NB4 (cell line): ENCODE measurements at regions not wholly inside any gene's neighbourhood (a gene's known extent, or its start where the extent isn't known, plus 50 kb on each side); places are given as distances from the start of the nearest gene placed in this dataset.

ENCODE experiments used
- DNase-seq: peaks from one replicate; pipeline ENCODE4 v3.0.0; 2010; ENCODE audit warnings: low read depth
- H3K4me3 ChIP-seq: one replicate; pipeline ENCODE4 v1.5.1; 2011; ENCODE audit warnings: mild to moderate bottlenecking, low read depth, low read length, moderate library complexity
- MAX ChIP-seq: IDR thresholded peaks from 2 replicates; pipeline ENCODE4 v1.6.1; 2011; ENCODE audit warnings: low read depth, low read length
- MYC ChIP-seq: IDR thresholded peaks from 2 replicates; pipeline ENCODE4 v1.6.1; 2011; ENCODE audit warnings: low read depth, low read length
- POLR2A ChIP-seq: IDR thresholded peaks from 2 replicates; pipeline ENCODE4 v1.6.1; 2011; ENCODE audit warnings: mild to moderate bottlenecking; ENCODE audit not compliant: insufficient read length; ENCODE audit errors: extremely low read depth
- TF ChIP-seq, protein P1 (sequence below): IDR thresholded peaks from one replicate; pipeline ENCODE4 v1.5.1; 2012; ENCODE audit warnings: low read depth, low read length

DNA sequence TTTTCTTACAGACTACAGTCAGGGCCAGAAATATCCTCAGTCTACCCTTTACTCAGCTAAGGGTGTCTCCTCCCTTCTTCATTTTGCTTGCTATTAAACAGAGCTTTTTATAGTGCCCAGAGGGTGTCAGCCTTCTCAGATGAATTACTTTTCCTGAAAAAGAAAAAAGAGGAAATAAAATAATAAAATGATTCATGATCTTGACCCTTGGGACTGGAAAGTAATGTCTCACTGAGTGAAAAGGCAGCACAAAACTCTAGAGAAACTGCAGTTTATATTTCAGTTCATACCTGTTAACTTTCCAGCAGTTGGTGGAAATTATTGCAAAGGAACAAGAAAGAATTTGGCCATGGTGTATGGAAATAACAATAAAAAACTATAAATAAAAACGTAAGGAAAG lies 170.6 kb downstream of the IBTK start:
- TF ChIP-seq MYC, result no peak
- TF ChIP-seq MAX, result no peak
- TF ChIP-seq, protein P1, sequence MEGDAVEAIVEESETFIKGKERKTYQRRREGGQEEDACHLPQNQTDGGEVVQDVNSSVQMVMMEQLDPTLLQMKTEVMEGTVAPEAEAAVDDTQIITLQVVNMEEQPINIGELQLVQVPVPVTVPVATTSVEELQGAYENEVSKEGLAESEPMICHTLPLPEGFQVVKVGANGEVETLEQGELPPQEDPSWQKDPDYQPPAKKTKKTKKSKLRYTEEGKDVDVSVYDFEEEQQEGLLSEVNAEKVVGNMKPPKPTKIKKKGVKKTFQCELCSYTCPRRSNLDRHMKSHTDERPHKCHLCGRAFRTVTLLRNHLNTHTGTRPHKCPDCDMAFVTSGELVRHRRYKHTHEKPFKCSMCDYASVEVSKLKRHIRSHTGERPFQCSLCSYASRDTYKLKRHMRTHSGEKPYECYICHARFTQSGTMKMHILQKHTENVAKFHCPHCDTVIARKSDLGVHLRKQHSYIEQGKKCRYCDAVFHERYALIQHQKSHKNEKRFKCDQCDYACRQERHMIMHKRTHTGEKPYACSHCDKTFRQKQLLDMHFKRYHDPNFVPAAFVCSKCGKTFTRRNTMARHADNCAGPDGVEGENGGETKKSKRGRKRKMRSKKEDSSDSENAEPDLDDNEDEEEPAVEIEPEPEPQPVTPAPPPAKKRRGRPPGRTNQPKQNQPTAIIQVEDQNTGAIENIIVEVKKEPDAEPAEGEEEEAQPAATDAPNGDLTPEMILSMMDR, result no peak
- TF ChIP-seq POLR2A, result no peak
- DNase-seq, result peak; percentile 10
- H3K4me3 ChIP-seq, result no peak overlapping the region

DNA sequence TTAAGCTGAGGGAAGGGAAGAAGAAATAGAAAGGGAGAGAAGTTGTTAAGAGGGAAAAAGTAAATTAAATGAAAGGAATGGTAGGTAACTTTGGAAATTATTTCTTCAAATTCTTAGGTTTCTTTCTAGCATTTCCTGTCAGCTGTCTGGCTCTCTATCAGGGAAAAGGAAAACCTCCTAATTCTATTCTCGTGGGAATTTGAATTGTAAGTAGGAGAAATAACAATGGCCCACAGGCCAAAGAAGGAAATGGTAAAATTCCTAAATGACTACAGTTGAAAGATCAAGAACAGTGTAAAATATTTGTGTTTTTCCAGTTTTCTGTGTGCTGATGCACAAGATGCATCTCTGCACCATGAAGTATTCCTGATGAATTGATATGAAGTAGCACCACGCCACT lies 173.0 kb downstream of the IBTK start:
- H3K4me3 ChIP-seq, result no peak overlapping the region
- TF ChIP-seq, protein P1, result no peak
- no peak for TF ChIP-seq MAX
- no peak for DNase-seq

DNA sequence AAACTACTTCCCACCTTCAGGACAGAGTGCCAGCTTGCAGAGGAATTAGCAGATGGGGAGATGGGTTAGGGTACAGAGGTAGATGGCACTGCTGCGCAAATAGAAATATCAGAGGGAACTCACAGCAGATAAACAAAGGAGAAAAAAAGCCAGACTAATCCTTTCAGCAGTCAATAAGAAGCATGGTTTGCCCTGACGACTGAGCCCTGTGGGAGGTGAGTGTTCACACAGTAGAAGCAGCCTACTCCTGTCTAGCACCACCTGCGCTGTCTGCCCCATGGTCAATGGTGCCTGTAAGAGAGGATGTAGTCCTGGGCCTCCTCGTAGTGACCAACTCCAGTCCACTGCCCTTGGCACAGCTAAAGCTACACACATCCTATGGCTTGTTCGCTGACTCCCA lies 174.1 kb downstream of the IBTK start:
- no peak overlapping the region for H3K4me3 ChIP-seq
- TF ChIP-seq MAX, result no peak
- TF ChIP-seq POLR2A, result no peak
- DNase-seq, result no peak

DNA sequence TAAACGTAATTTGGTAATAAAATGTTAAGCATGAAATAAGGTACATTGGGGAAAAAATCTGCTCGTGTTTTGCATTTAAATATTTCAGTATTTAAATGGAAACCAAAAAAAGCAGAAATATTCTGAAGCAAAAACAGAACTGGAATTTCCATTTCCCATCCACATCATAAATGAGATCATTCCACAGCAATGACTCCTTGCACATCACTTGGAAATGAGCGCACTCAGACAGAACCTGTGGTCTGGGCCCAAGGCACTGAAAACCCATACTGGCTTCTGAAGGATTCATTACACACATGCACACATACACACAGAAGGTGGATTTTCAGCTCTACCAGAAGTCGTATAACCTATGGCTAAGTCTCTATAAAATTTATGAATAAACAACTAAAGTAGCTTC lies 174.8 kb downstream of the IBTK start:
- TF ChIP-seq MAX (no peak), MYC (no peak), POLR2A (no peak)
- TF ChIP-seq, protein P1, result no peak
- no peak for DNase-seq
- no peak overlapping the region for H3K4me3 ChIP-seq

GRCh38 chr6:82072121-82072521 lies 175.4 kb downstream of the IBTK start:
- DNase-seq, result peak; percentile 12
- H3K4me3 ChIP-seq, result no peak overlapping the region
- TF ChIP-seq, protein P1, result no peak
- no peak for TF ChIP-seq MAX
- no peak for TF ChIP-seq POLR2A
- no peak for TF ChIP-seq MYC

GRCh38 chr6:82068721-82069120 lies 178.8 kb downstream of the IBTK start:
- no peak for TF ChIP-seq MAX
- TF ChIP-seq MYC, result no peak
- TF ChIP-seq, protein P1, result no peak
- no peak for TF ChIP-seq POLR2A
- H3K4me3 ChIP-seq, result no peak overlapping the region
- no peak for DNase-seq
